ENCODE measurements at regions not wholly inside any gene's neighbourhood (a gene's known extent, or its start where the extent isn't known, plus 50 kb on each side); places are given as distances from the start of the nearest gene placed in this dataset.

DNA sequence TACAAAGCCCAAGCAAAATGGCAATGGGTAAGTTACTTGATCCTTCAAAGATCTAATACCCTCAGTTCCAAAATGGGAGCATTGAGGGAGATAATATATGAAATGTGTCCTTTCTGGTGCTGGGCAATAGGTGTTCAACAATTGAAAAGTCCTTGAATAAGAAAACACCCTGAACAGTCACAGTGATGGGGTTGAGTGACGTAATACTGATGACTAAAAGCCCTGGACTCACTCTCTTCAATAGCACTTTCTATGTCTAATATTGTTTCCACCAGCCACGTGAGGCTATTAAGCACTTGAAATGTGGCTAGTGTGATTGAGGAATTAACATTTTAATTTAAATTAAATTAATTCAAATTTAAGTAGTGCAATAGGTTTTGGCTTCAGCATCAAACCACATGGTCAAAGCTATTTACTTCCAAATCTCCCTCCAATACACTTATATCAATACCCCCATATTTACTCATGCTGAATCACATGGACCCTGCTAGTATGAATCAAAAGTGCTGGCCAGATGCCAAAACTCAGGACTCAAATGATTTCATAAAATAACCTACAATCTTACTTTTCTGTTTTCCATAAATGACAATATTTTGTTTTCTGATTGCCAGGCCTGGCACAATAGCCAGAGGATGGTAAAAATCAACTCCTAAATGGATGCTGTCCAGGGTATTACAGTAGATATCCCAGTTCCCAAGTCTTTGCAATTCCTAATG lies 516.2 kb downstream of the HAPSTR1 start:
- Histone ChIP-seq H3K9me3 (ENCODE audit: control insufficient read depth in 2 of 2, low read length in 2 of 2) (no peaks in the 10 kb centered on the region), H3K27me3 (ENCODE audit: control insufficient read depth, insufficient read depth, low read length) (no peaks in the 10 kb centered on the region), H3K36me3 (ENCODE audit: control insufficient read depth, insufficient read depth, low read length) (no peaks in the 10 kb centered on the region), H3K4me3 (ENCODE audit: low read depth, low read length) (no peak overlapping the region), H3K4me1 (ENCODE audit: control insufficient read depth, insufficient read depth, low read length, poor library complexity, severe bottlenecking) (no peaks in the 10 kb centered on the region), H3K27ac (ENCODE audit: insufficient read depth, low read length, poor library complexity, severe bottlenecking) (no peak overlapping the region)
- peaks cover 0 to 5% (median 0%) of the 10 kb centered on the region in 7 donors for H3K9me3 Mint-ChIP-seq
- no peaks in the 10 kb centered on the region for H3K27me3 Mint-ChIP-seq
- H3K36me3 Mint-ChIP-seq, result no peaks in the 10 kb centered on the region
- H3K4me1 Mint-ChIP-seq, result no peaks in the 10 kb centered on the region
- no peak for ATAC-seq (ENCODE audit: low read depth in 2 of 2)
- no peak for DNase-seq
- H3K27ac Mint-ChIP-seq, result no peak overlapping the region
- no peak overlapping the region for H3K4me3 Mint-ChIP-seq

DNA sequence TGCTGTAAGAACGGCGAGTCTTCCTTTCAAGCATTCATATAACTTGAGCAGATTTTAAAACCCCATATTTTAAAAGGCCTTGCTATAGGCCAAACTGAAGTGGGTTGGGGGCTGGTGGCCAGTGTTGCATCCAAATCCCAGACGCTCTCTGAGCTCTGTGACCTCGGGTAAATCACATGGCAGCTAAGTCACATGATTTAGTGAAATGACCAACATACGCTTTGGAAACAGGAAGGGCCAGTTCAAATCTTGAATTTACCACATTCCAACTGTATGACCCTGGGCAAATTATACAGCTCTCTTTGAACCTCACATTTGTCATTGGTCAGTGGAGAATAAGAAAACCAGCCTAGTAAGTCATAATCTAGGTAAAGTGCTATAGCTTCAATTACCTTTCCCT lies 519.3 kb downstream of the HAPSTR1 start:
- Mint-ChIP-seq H3K4me3 (no peak overlapping the region), H3K27ac (no peak overlapping the region), H3K27me3 (no peaks in the 10 kb centered on the region), H3K9me3 (peaks cover 0 to 5% (median 0%) of the 10 kb centered on the region in 7 donors), H3K36me3 (no peaks in the 10 kb centered on the region), H3K4me1 (no peaks in the 10 kb centered on the region)
- DNase-seq (no peak), ATAC-seq (ENCODE audit: low read depth in 2 of 2) (no peak)
- H3K36me3 ChIP-seq (ENCODE audit: control insufficient read depth, insufficient read depth, low read length), result no peaks in the 10 kb centered on the region
- H3K27me3 ChIP-seq (ENCODE audit: control insufficient read depth, insufficient read depth, low read length), result no peaks in the 10 kb centered on the region
- H3K4me3 ChIP-seq (ENCODE audit: low read depth, low read length), result no peak overlapping the region
- no peaks in the 10 kb centered on the region for H3K4me1 ChIP-seq (ENCODE audit: control insufficient read depth, insufficient read depth, low read length, poor library complexity, severe bottlenecking)
- H3K27ac ChIP-seq (ENCODE audit: insufficient read depth, low read length, poor library complexity, severe bottlenecking), result no peak overlapping the region
- H3K9me3 ChIP-seq (ENCODE audit: control insufficient read depth in 2 of 2, low read length in 2 of 2), result no peaks in the 10 kb centered on the region

DNA sequence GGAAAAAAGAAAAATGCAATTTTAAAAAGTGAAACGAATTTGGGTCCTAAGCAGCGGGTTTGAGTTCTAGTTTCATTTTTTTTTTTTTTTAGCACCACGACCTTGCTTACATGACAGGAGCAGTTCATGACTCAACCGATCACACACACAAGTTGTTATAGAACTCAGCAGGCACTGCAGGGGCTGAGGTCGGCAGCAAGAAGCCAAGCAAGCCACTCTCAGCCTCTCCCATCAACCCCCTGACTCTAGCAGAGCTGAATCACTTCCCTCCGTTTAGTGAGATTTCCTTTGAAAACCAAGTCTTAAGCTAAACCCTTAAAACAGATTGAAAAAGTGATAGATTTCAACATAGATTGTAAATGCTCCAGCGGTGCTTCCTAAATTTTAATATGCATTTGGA lies 520.8 kb downstream of the HAPSTR1 start:
- DNase-seq, result no peak
- Mint-ChIP-seq H3K27me3 (no peaks in the 10 kb centered on the region), H3K9me3 (peaks cover 0 to 9% (median 2%) of the 10 kb centered on the region in 7 donors), H3K27ac (no peak overlapping the region), H3K4me3 (no peak overlapping the region), H3K4me1 (no peaks in the 10 kb centered on the region), H3K36me3 (no peaks in the 10 kb centered on the region)
- Histone ChIP-seq H3K9me3 (ENCODE audit: control insufficient read depth in 2 of 2, low read length in 2 of 2) (no peaks in the 10 kb centered on the region), H3K4me3 (ENCODE audit: low read depth, low read length) (no peak overlapping the region), H3K27ac (ENCODE audit: insufficient read depth, low read length, poor library complexity, severe bottlenecking) (no peak overlapping the region), H3K36me3 (ENCODE audit: control insufficient read depth, insufficient read depth, low read length) (no peaks in the 10 kb centered on the region), H3K27me3 (ENCODE audit: control insufficient read depth, insufficient read depth, low read length) (no peaks in the 10 kb centered on the region), H3K4me1 (ENCODE audit: control insufficient read depth, insufficient read depth, low read length, poor library complexity, severe bottlenecking) (no peaks in the 10 kb centered on the region)
- no peak for ATAC-seq (ENCODE audit: low read depth in 2 of 2)

DNA sequence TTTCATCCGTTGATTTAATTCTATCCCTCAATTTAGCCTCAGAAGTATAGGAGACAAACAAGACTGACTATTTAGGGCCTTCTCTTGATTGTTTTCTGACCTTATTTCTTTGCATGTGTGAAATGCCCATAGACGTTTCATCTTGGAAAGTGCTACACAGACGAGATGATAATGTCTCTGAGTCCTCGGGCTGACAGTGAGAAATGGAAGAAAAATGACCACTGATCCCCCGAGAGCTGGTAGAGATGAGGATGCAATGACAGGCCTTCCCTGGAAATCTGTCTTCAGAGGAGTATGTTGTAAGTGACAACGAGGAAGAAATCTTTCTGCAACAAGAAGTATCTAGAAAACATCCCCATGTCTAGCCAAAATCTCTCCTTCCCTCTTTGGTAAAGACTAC lies 522.9 kb downstream of the HAPSTR1 start:
- no peaks in the 10 kb centered on the region for H3K4me1 Mint-ChIP-seq
- ATAC-seq (ENCODE audit: low read depth in 2 of 2), result no peak
- peaks cover 0 to 8% (median 2%) of the 10 kb centered on the region in 7 donors for H3K9me3 Mint-ChIP-seq
- Histone ChIP-seq H3K4me3 (ENCODE audit: low read depth, low read length) (no peak overlapping the region), H3K4me1 (ENCODE audit: control insufficient read depth, insufficient read depth, low read length, poor library complexity, severe bottlenecking) (no peaks in the 10 kb centered on the region), H3K9me3 (ENCODE audit: control insufficient read depth in 2 of 2, low read length in 2 of 2) (no peaks in the 10 kb centered on the region), H3K27me3 (ENCODE audit: control insufficient read depth, insufficient read depth, low read length) (no peaks in the 10 kb centered on the region), H3K27ac (ENCODE audit: insufficient read depth, low read length, poor library complexity, severe bottlenecking) (no peak overlapping the region), H3K36me3 (ENCODE audit: control insufficient read depth, insufficient read depth, low read length) (no peaks in the 10 kb centered on the region)
- no peak overlapping the region for H3K4me3 Mint-ChIP-seq
- no peak for DNase-seq
- no peaks in the 10 kb centered on the region for H3K36me3 Mint-ChIP-seq
- H3K27me3 Mint-ChIP-seq, result peaks cover 6% of the 10 kb centered on the region
- no peak overlapping the region for H3K27ac Mint-ChIP-seq

DNA sequence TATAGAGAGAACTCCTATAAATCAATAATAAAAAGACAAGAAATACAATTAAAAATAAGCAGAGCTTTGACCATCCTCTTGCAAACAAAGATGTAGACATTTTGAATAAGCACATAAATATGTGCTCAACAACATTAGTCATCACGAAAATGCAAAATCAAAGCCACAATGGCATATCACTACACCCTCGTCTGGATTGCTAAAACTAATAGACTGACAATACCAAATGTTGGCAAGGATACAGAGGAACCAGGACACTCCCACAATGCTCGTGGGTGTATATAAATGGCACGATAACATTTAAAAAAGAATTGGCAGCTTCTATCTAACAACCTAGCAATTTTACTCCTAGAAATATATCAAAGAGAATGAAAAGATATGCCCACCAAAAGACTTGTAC lies 530.8 kb downstream of the HAPSTR1 start:
- no peak overlapping the region for H3K27ac Mint-ChIP-seq
- no peaks in the 10 kb centered on the region for H3K9me3 ChIP-seq (ENCODE audit: control insufficient read depth in 2 of 2, low read length in 2 of 2)
- H3K4me1 ChIP-seq (ENCODE audit: control insufficient read depth, insufficient read depth, low read length, poor library complexity, severe bottlenecking), result no peaks in the 10 kb centered on the region
- H3K27ac ChIP-seq (ENCODE audit: insufficient read depth, low read length, poor library complexity, severe bottlenecking), result no peak overlapping the region
- ATAC-seq (ENCODE audit: low read depth in 2 of 2), result no peak
- H3K9me3 Mint-ChIP-seq, result peaks cover 0 to 8% (median 0%) of the 10 kb centered on the region in 7 donors
- no peak for DNase-seq
- H3K27me3 Mint-ChIP-seq, result peaks cover 6% of the 10 kb centered on the region
- H3K36me3 Mint-ChIP-seq, result no peaks in the 10 kb centered on the region
- H3K27me3 ChIP-seq (ENCODE audit: control insufficient read depth, insufficient read depth, low read length), result no peaks in the 10 kb centered on the region
- no peak overlapping the region for H3K4me3 Mint-ChIP-seq
- no peaks in the 10 kb centered on the region for H3K36me3 ChIP-seq (ENCODE audit: control insufficient read depth, insufficient read depth, low read length)
- H3K4me3 ChIP-seq (ENCODE audit: low read depth, low read length), result no peak overlapping the region
- no peaks in the 10 kb centered on the region for H3K4me1 Mint-ChIP-seq

DNA sequence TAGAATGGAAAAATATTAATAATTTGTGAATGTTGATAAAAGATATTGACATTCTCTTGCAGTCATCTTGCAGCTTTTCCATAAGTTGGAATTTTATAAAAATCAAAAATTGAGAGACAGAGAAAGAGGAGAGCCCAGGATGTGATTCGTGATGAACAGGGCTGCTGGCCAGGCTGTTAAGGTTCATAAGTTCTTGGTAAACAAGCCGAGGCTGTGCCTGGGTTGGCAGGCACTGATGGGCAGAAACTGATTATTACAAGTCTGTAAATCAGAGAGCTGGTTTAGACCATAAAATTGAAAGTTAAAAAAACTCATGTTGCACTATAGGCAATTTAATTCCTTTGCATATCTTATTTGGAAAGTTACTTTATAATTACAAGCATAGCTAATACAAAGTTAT lies 533.7 kb downstream of the HAPSTR1 start:
- H3K4me1 ChIP-seq (ENCODE audit: control insufficient read depth, insufficient read depth, low read length, poor library complexity, severe bottlenecking), result no peaks in the 10 kb centered on the region
- ATAC-seq (ENCODE audit: low read depth in 2 of 2) (no peak), DNase-seq (no peak)
- H3K27ac Mint-ChIP-seq, result no peak overlapping the region
- H3K36me3 ChIP-seq (ENCODE audit: control insufficient read depth, insufficient read depth, low read length), result no peaks in the 10 kb centered on the region
- no peaks in the 10 kb centered on the region for H3K9me3 ChIP-seq (ENCODE audit: control insufficient read depth in 2 of 2, low read length in 2 of 2)
- no peaks in the 10 kb centered on the region for H3K36me3 Mint-ChIP-seq
- H3K4me3 ChIP-seq (ENCODE audit: low read depth, low read length), result no peak overlapping the region
- H3K9me3 Mint-ChIP-seq, result peaks cover 0 to 2% (median 0%) of the 10 kb centered on the region in 7 donors
- H3K27me3 Mint-ChIP-seq, result no peaks in the 10 kb centered on the region
- H3K27me3 ChIP-seq (ENCODE audit: control insufficient read depth, insufficient read depth, low read length), result no peaks in the 10 kb centered on the region
- H3K4me1 Mint-ChIP-seq, result no peaks in the 10 kb centered on the region
- no peak overlapping the region for H3K27ac ChIP-seq (ENCODE audit: insufficient read depth, low read length, poor library complexity, severe bottlenecking)
- H3K4me3 Mint-ChIP-seq, result no peak overlapping the region

DNA sequence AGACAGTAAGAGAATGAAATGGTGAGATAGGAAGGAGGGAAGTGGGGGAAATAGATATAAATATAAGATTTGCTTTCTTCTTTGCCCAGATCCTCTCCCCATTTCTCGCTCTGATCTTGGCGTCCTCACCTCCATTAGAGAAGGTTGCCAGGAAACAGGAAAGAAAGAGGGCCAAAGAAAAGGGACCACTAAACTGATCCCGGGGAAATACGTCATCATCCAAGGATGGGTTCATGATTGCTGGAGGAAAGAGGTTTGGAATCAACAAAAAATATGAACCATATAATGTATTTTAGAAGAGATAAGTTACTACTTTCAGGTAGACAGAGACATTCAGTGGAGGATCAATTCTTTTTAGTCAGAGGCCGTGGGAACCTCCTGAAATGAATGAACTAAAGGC lies 536.0 kb downstream of the HAPSTR1 start:
- H3K36me3 Mint-ChIP-seq, result no peaks in the 10 kb centered on the region
- no peaks in the 10 kb centered on the region for H3K4me1 Mint-ChIP-seq
- no peaks in the 10 kb centered on the region for H3K27me3 Mint-ChIP-seq
- H3K36me3 ChIP-seq (ENCODE audit: control insufficient read depth, insufficient read depth, low read length), result no peaks in the 10 kb centered on the region
- DNase-seq (no peak), ATAC-seq (ENCODE audit: low read depth in 2 of 2) (no peak)
- no peaks in the 10 kb centered on the region for H3K9me3 ChIP-seq (ENCODE audit: control insufficient read depth in 2 of 2, low read length in 2 of 2)
- H3K4me3 ChIP-seq (ENCODE audit: low read depth, low read length), result no peak overlapping the region
- no peaks in the 10 kb centered on the region for H3K4me1 ChIP-seq (ENCODE audit: control insufficient read depth, insufficient read depth, low read length, poor library complexity, severe bottlenecking)
- H3K27me3 ChIP-seq (ENCODE audit: control insufficient read depth, insufficient read depth, low read length), result no peaks in the 10 kb centered on the region
- H3K27ac ChIP-seq (ENCODE audit: insufficient read depth, low read length, poor library complexity, severe bottlenecking), result no peak overlapping the region
- H3K4me3 Mint-ChIP-seq, result no peak overlapping the region
- peaks cover 0 to 5% (median 0%) of the 10 kb centered on the region in 7 donors for H3K9me3 Mint-ChIP-seq
- peak overlapping the region in 1 of 3 donors; percentile 64 for H3K27ac Mint-ChIP-seq

DNA sequence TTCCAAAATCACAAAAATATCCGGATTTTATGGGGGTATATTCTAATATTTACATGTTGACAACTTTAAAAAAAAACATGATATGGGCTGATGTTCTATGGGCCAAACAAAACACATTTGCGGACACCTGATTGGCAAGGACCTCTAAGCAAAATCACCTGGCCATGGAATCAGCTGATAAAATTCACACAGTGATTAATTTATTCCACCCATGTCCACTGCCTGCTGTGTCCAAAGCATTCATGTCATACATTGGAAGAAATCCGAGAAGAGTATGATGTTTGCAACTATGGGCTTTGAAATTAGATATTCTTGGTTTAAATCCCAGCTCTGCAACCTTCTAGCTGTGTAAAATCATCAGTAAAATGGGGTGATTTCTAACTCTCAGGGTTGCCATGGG lies 538.7 kb downstream of the HAPSTR1 start:
- Histone ChIP-seq H3K4me3 (ENCODE audit: low read depth, low read length) (no peak overlapping the region), H3K4me1 (ENCODE audit: control insufficient read depth, insufficient read depth, low read length, poor library complexity, severe bottlenecking) (no peaks in the 10 kb centered on the region), H3K36me3 (ENCODE audit: control insufficient read depth, insufficient read depth, low read length) (no peaks in the 10 kb centered on the region), H3K9me3 (ENCODE audit: control insufficient read depth in 2 of 2, low read length in 2 of 2) (peaks cover 0 to 8% of the 10 kb centered on the region in 2 experiments), H3K27ac (ENCODE audit: insufficient read depth, low read length, poor library complexity, severe bottlenecking) (no peak overlapping the region), H3K27me3 (ENCODE audit: control insufficient read depth, insufficient read depth, low read length) (no peaks in the 10 kb centered on the region)
- Mint-ChIP-seq H3K9me3 (peaks cover 0 to 7% (median 3%) of the 10 kb centered on the region in 7 donors), H3K27ac (no peak overlapping the region), H3K27me3 (no peaks in the 10 kb centered on the region), H3K36me3 (no peaks in the 10 kb centered on the region), H3K4me3 (no peak overlapping the region), H3K4me1 (no peaks in the 10 kb centered on the region)
- DNase-seq (no peak), ATAC-seq (ENCODE audit: low read depth in 2 of 2) (no peak)
